ENCODE measurements at regions not wholly inside any gene's neighbourhood (a gene's known extent, or its start where the extent isn't known, plus 50 kb on each side); places are given as distances from the start of the nearest gene placed in this dataset.

GRCh38 chr13:80757694-80758093 is 416.8 kb upstream of the SPRY2 start:
- TF ChIP-seq POLR2A (IDR thresholded peaks at IDR 0.05; ENCODE audit: extremely low read depth, insufficient read length) (no peak), MYC (IDR thresholded peaks at IDR 0.05; ENCODE audit: low read depth, low read length) (no peak)
- TF ChIP-seq, protein P1, sequence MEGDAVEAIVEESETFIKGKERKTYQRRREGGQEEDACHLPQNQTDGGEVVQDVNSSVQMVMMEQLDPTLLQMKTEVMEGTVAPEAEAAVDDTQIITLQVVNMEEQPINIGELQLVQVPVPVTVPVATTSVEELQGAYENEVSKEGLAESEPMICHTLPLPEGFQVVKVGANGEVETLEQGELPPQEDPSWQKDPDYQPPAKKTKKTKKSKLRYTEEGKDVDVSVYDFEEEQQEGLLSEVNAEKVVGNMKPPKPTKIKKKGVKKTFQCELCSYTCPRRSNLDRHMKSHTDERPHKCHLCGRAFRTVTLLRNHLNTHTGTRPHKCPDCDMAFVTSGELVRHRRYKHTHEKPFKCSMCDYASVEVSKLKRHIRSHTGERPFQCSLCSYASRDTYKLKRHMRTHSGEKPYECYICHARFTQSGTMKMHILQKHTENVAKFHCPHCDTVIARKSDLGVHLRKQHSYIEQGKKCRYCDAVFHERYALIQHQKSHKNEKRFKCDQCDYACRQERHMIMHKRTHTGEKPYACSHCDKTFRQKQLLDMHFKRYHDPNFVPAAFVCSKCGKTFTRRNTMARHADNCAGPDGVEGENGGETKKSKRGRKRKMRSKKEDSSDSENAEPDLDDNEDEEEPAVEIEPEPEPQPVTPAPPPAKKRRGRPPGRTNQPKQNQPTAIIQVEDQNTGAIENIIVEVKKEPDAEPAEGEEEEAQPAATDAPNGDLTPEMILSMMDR (IDR thresholded peaks at IDR 0.05; ENCODE audit: low read depth, low read length), result no peak
